ENCODE measurements at regions not wholly inside any gene's neighbourhood (a gene's known extent, or its start where the extent isn't known, plus 50 kb on each side); places are given as distances from the start of the nearest gene placed in this dataset.

GRCh38 chr4:124279741-124280140 is 432.8 kb downstream of the ANKRD50 start:
- DNase-seq = no peak

- DNase-seq = no peak
Measured at GRCh38 chr4:124282301-124282898, 430.1 kb downstream of the ANKRD50 start.

GRCh38 chr4:124288706-124289486 is 423.6 kb downstream of the ANKRD50 start:
- no peak for DNase-seq

GRCh38 chr4:124290678-124291077 is 421.9 kb downstream of the ANKRD50 start:
- DNase-seq = no peak

GRCh38 chr4:124295413-124295812 is 417.1 kb downstream of the ANKRD50 start:
- DNase-seq = no peak

- DNase-seq = no peak
Measured at GRCh38 chr4:124304941-124305340, 407.6 kb downstream of the ANKRD50 start.

- DNase-seq = no peak
Measured at GRCh38 chr4:124306352-124306751, 406.2 kb downstream of the ANKRD50 start.

- no peak for DNase-seq
Measured at GRCh38 chr4:124307143-124307542, 405.4 kb downstream of the ANKRD50 start.

GRCh38 chr4:124318292-124318691 is 394.2 kb downstream of the ANKRD50 start:
- DNase-seq = no peak

- no peak for DNase-seq
Measured at GRCh38 chr4:124321364-124321763, 391.2 kb downstream of the ANKRD50 start.

- DNase-seq = no peak
Measured at GRCh38 chr4:124322234-124323065, 390.1 kb downstream of the ANKRD50 start.

- DNase-seq = no peak
Measured at GRCh38 chr4:124325690-124326089, 386.8 kb downstream of the ANKRD50 start.

GRCh38 chr4:124329134-124329533 is 383.4 kb downstream of the ANKRD50 start:
- no peak for DNase-seq

- DNase-seq = no peak
Measured at GRCh38 chr4:124330045-124330444, 382.5 kb downstream of the ANKRD50 start.

- DNase-seq = no peak
Measured at GRCh38 chr4:124331781-124332180, 380.8 kb downstream of the ANKRD50 start.

- DNase-seq = no peak
Measured at GRCh38 chr4:124333466-124333865, 379.1 kb downstream of the ANKRD50 start.

GRCh38 chr4:124334119-124334518 is 378.4 kb downstream of the ANKRD50 start:
- DNase-seq = peak; percentile 12

GRCh38 chr4:124337874-124338273 is 374.7 kb downstream of the ANKRD50 start:
- DNase-seq = no peak

GRCh38 chr4:124343661-124344171 is 368.8 kb downstream of the ANKRD50 start:
- no peak for DNase-seq

GRCh38 chr4:124372916-124373315 is 339.6 kb downstream of the ANKRD50 start:
- no peak for DNase-seq

- DNase-seq = no peak
Measured at GRCh38 chr4:124386163-124386562, 326.4 kb downstream of the ANKRD50 start.

- DNase-seq = no peak
Measured at GRCh38 chr4:124386648-124387047, 325.9 kb downstream of the ANKRD50 start.

GRCh38 chr4:124389591-124389990 is 322.9 kb downstream of the ANKRD50 start:
- DNase-seq = no peak

- DNase-seq = no peak
Measured at GRCh38 chr4:124390861-124391260, 321.7 kb downstream of the ANKRD50 start.
